ENCODE measurements at regions not wholly inside any gene's neighbourhood (a gene's known extent, or its start where the extent isn't known, plus 50 kb on each side); places are given as distances from the start of the nearest gene placed in this dataset.
A peak's percentile ranks its signal among the peaks of the same experiment; 100 is the strongest.

DNA sequence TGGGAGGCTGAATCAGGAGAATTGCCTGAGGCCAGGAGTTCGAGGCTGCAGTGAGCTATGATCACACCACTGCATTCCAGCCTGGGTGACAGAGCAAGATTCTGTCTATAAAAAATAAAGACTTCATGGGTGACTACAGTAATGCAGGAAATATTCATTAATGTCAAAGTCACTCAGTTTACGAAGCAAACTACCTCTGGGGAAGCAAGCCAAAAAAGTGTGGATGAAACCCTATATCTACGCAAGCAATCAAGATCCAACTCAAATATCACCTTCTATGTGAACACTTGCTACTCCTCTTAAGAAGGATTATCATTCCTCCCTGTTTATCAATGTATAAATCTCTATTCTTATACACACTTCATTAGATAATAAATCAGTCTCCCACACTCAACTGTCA, 434.8 kb downstream of the SETD4 start:
- no peaks in the 10 kb centered on the region for H3K9me3 ChIP-seq
- H3K27me3 ChIP-seq: no peaks in the 10 kb centered on the region
- no peaks in the 10 kb centered on the region for H3K36me3 ChIP-seq
- no peak for DNase-seq
- H3K27ac ChIP-seq: no peak overlapping the region
- no peaks in the 10 kb centered on the region for H3K4me1 ChIP-seq
- TF ChIP-seq CTCF (IDR thresholded peaks at IDR 0.05): no peak
- TF ChIP-seq POLR2A (IDR thresholded peaks at IDR 0.05): no peak
- no peak overlapping the region for H3K4me3 ChIP-seq

DNA sequence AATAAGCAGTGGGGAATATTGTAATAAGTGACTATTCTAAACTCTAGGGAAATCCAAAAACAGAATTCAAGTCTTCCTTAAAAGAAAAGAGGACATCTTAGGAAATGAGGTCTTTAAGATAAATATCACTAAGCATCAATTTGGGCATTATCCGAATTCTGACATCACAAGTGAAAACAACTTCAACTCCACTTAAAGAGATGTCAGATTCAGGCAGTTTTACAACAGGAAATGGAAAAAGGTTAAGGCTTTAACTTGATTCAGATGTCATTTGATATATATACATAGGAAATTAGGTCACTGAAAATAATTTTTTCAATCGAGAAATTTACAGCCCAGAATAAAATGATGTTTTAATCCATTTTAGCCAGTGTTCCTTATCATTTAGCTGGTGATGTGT, 435.4 kb downstream of the SETD4 start:
- Histone ChIP-seq H3K9me3 (no peaks in the 10 kb centered on the region), H3K4me1 (no peaks in the 10 kb centered on the region), H3K27me3 (no peaks in the 10 kb centered on the region), H3K4me3 (no peak overlapping the region), H3K27ac (no peak overlapping the region), H3K36me3 (no peaks in the 10 kb centered on the region)
- TF ChIP-seq POLR2A (IDR thresholded peaks at IDR 0.05) (no peak), CTCF (IDR thresholded peaks at IDR 0.05) (no peak)
- no peak for DNase-seq

- Histone ChIP-seq H3K9me3 (no peaks in the 10 kb centered on the region), H3K27me3 (no peaks in the 10 kb centered on the region), H3K4me1 (no peaks in the 10 kb centered on the region), H3K36me3 (no peaks in the 10 kb centered on the region), H3K4me3 (no peak overlapping the region), H3K27ac (no peak overlapping the region)
- no peak for TF ChIP-seq CTCF (IDR thresholded peaks at IDR 0.05)
- no peak for TF ChIP-seq POLR2A (IDR thresholded peaks at IDR 0.05)
- no peak for DNase-seq
Observed at GRCh38 chr21:35622612-35623011, 437.7 kb downstream of the SETD4 start.

GRCh38 chr21:35619184-35619583, 441.1 kb downstream of the SETD4 start:
- Histone ChIP-seq H3K9me3 (no peaks in the 10 kb centered on the region), H3K27ac (no peak overlapping the region), H3K27me3 (no peaks in the 10 kb centered on the region), H3K4me3 (no peak overlapping the region), H3K36me3 (no peaks in the 10 kb centered on the region), H3K4me1 (no peaks in the 10 kb centered on the region)
- no peak for DNase-seq
- TF ChIP-seq CTCF (IDR thresholded peaks at IDR 0.05) (no peak), POLR2A (IDR thresholded peaks at IDR 0.05) (no peak)

GRCh38 chr21:35617491-35617890, 442.8 kb downstream of the SETD4 start:
- H3K9me3 ChIP-seq: no peaks in the 10 kb centered on the region
- no peak overlapping the region for H3K4me3 ChIP-seq
- H3K4me1 ChIP-seq: no peaks in the 10 kb centered on the region
- H3K36me3 ChIP-seq: no peaks in the 10 kb centered on the region
- DNase-seq: no peak
- H3K27ac ChIP-seq: no peak overlapping the region
- H3K27me3 ChIP-seq: no peaks in the 10 kb centered on the region
- no peak for TF ChIP-seq POLR2A (IDR thresholded peaks at IDR 0.05)

- DNase-seq: no peak
- no peaks in the 10 kb centered on the region for H3K4me1 ChIP-seq
- no peaks in the 10 kb centered on the region for H3K27me3 ChIP-seq
- TF ChIP-seq CTCF (IDR thresholded peaks at IDR 0.05) (peak in 4 of 6 experiments; percentile 41 to 55 (median 52)), POLR2A (IDR thresholded peaks at IDR 0.05) (no peak)
- H3K9me3 ChIP-seq: no peaks in the 10 kb centered on the region
- no peak overlapping the region for H3K4me3 ChIP-seq
- no peak overlapping the region for H3K27ac ChIP-seq
- no peaks in the 10 kb centered on the region for H3K36me3 ChIP-seq
Observed at GRCh38 chr21:35616090-35616489, 444.2 kb downstream of the SETD4 start.
